Vagina (tissue), 2 donors: ENCODE measurements at regions not wholly inside any gene's neighbourhood (a gene's known extent, or its start where the extent isn't known, plus 50 kb on each side); places are given as distances from the start of the nearest gene placed in this dataset.

ENCODE experiments used
- DNase-seq, 2 donors: peaks; one replicate each; pipeline ENCODE4 v3.0.0-alpha.2; 2017; ENCODE audit errors: extremely low spot score in 2 of 2
- H3K27ac ChIP-seq: fragments of 200-600 bp; sonication (generic); one replicate; pipeline ENCODE4 v1.5.1; 2019
- H3K27me3 ChIP-seq: fragments of 200-600 bp; sonication (generic); one replicate; pipeline ENCODE4 v1.5.1; 2019
- H3K36me3 ChIP-seq, 2 donors: fragments of 200-600 bp; sonication (generic); one replicate each; pipeline ENCODE4 v1.5.1; 2017 to 2019
- H3K4me1 ChIP-seq: fragments of 200-600 bp; sonication (generic); one replicate; pipeline ENCODE4 v1.5.1; 2019
- H3K4me3 ChIP-seq, 2 donors: fragments of 200-600 bp; sonication (generic); 1 replicate in 1 of 2; 2 replicates in 1 of 2; pipeline ENCODE4 v1.5.1; 2016 to 2019
- H3K9me3 ChIP-seq: fragments of 200-600 bp; sonication (generic); one replicate; pipeline ENCODE4 v1.5.1; 2019
- CTCF ChIP-seq, 3 experiments: fragments of 450-650 bp in 2 of 3; fragments of 200-600 bp in 1 of 3; sonication (generic) in 1 of 3; IDR thresholded peaks; one replicate each; pipeline ENCODE4 v1.5.1; 2017 to 2019; ENCODE audit warnings: antibody characterized with exemption in 3 of 3, mild to moderate bottlenecking in 2 of 3, moderate library complexity in 2 of 3
- POLR2A ChIP-seq, 2 donors: fragments of 450-650 bp; IDR thresholded peaks; one replicate each; pipeline ENCODE4 v1.6.1; 2017; ENCODE audit warnings: antibody characterized with exemption in 2 of 2, mild to moderate bottlenecking in 2 of 2, moderate library complexity in 2 of 2
- POLR2AphosphoS5 ChIP-seq, 2 donors: sonication (generic); formaldehyde crosslinking; IDR thresholded peaks; one replicate each; pipeline ENCODE4 v1.9.0; 2017; ENCODE audit warnings: antibody characterized with exemption in 2 of 2, mild to moderate bottlenecking in 2 of 2, low read depth in 1 of 2; ENCODE audit not compliant: insufficient read depth in 1 of 2
- intact Hi-C: fragments of 100-400 bp; cut with DNase I; formaldehyde crosslinking; loops from one replicate; pipeline ENCODE4 v1.15.1; 2023

- Histone ChIP-seq H3K27me3 (no peaks in the 10 kb centered on the region), H3K36me3 (no peaks in the 10 kb centered on the region), H3K27ac (peak overlapping the region; percentile 15), H3K9me3 (no peaks in the 10 kb centered on the region), H3K4me1 (peaks cover 20% of the 10 kb centered on the region), H3K4me3 (no peak overlapping the region)
- intact Hi-C loops: no loop called here
- TF ChIP-seq POLR2AphosphoS5 (IDR thresholded peaks at IDR 0.05; ENCODE audit: insufficient read depth in 1 of 2, low read depth in 1 of 2) (no peak), CTCF (IDR thresholded peaks at IDR 0.05) (no peak), POLR2A (IDR thresholded peaks at IDR 0.05) (no peak)
- DNase-seq: no peak
These were observed 726.7 kb upstream of the NR2F2 start for GRCh38 chr15:95603802-95604201.

- no peak for DNase-seq
- Histone ChIP-seq H3K9me3 (no peaks in the 10 kb centered on the region), H3K27ac (peak overlapping the region; percentile 15), H3K4me1 (peaks cover 20% of the 10 kb centered on the region), H3K4me3 (no peak overlapping the region), H3K36me3 (no peaks in the 10 kb centered on the region), H3K27me3 (no peaks in the 10 kb centered on the region)
- intact Hi-C loops: loop anchor here (5.0 kb wide), 1 partner anchor 738 kb away; no protein-coding TSS in a partner anchor
- no peak for TF ChIP-seq CTCF (IDR thresholded peaks at IDR 0.05)
- peak; percentile 26 to 55 for TF ChIP-seq POLR2AphosphoS5 (IDR thresholded peaks at IDR 0.05; ENCODE audit: insufficient read depth in 1 of 2, low read depth in 1 of 2)
- no peak for TF ChIP-seq POLR2A (IDR thresholded peaks at IDR 0.05)
These were observed 725.9 kb upstream of the NR2F2 start for GRCh38 chr15:95604634-95605036.

GRCh38 chr15:95605098-95605497 is 725.4 kb upstream of the NR2F2 start:
- H3K4me1 ChIP-seq: peaks cover 20% of the 10 kb centered on the region
- H3K27me3 ChIP-seq: no peaks in the 10 kb centered on the region
- H3K36me3 ChIP-seq: no peaks in the 10 kb centered on the region
- H3K4me3 ChIP-seq: no peak overlapping the region
- H3K9me3 ChIP-seq: no peaks in the 10 kb centered on the region
- TF ChIP-seq CTCF (IDR thresholded peaks at IDR 0.05): no peak
- no peak for TF ChIP-seq POLR2AphosphoS5 (IDR thresholded peaks at IDR 0.05; ENCODE audit: insufficient read depth in 1 of 2, low read depth in 1 of 2)
- no peak for TF ChIP-seq POLR2A (IDR thresholded peaks at IDR 0.05)
- intact Hi-C loops: loop anchor here (5.0 kb wide), 1 partner anchor 737 kb away; no protein-coding TSS in a partner anchor
- DNase-seq: no peak
- H3K27ac ChIP-seq: peak overlapping the region; percentile 53

- Histone ChIP-seq H3K27me3 (no peaks in the 10 kb centered on the region), H3K4me3 (no peak overlapping the region), H3K4me1 (peaks cover 20% of the 10 kb centered on the region), H3K36me3 (no peaks in the 10 kb centered on the region), H3K9me3 (no peaks in the 10 kb centered on the region), H3K27ac (no peak overlapping the region)
- intact Hi-C loops: loop anchor here (5.0 kb wide), 1 partner anchor 736 kb away; no protein-coding TSS in a partner anchor
- DNase-seq: no peak
- TF ChIP-seq POLR2A (IDR thresholded peaks at IDR 0.05): no peak
- TF ChIP-seq POLR2AphosphoS5 (IDR thresholded peaks at IDR 0.05; ENCODE audit: insufficient read depth in 1 of 2, low read depth in 1 of 2): no peak
- no peak for TF ChIP-seq CTCF (IDR thresholded peaks at IDR 0.05)
These were observed 723.9 kb upstream of the NR2F2 start for GRCh38 chr15:95606551-95606950.

GRCh38 chr15:95608371-95608770 is 722.1 kb upstream of the NR2F2 start:
- Histone ChIP-seq H3K27ac (no peak overlapping the region), H3K27me3 (no peaks in the 10 kb centered on the region), H3K9me3 (no peaks in the 10 kb centered on the region), H3K4me1 (peaks cover 20% of the 10 kb centered on the region), H3K4me3 (no peak overlapping the region), H3K36me3 (no peaks in the 10 kb centered on the region)
- no peak for DNase-seq
- intact Hi-C loops: loop anchor here (5.0 kb wide), 1 partner anchor 734 kb away; no protein-coding TSS in a partner anchor
- no peak for TF ChIP-seq CTCF (IDR thresholded peaks at IDR 0.05)
- no peak for TF ChIP-seq POLR2AphosphoS5 (IDR thresholded peaks at IDR 0.05; ENCODE audit: insufficient read depth in 1 of 2, low read depth in 1 of 2)
- no peak for TF ChIP-seq POLR2A (IDR thresholded peaks at IDR 0.05)
